Activated CD8-positive, alpha-beta memory T cell treated with anti-CD3 and anti-CD28 coated beads, Interleukin-2, amount 50 U/mL, for 1 hour (primary cell): ENCODE measurements at regions not wholly inside any gene's neighbourhood (a gene's known extent, or its start where the extent isn't known, plus 50 kb on each side); places are given as distances from the start of the nearest gene placed in this dataset.
"Not testable (repeated sequence)": the region's sequence is repeated elsewhere in the genome, so short reads cannot be mapped to it uniquely, and the experiment has no call there.

Experiments used
- DNase-seq: peaks from one replicate; pipeline ENCODE4 v3.0.0-alpha.2; 2020; ENCODE audit errors: extremely low read depth

DNA sequence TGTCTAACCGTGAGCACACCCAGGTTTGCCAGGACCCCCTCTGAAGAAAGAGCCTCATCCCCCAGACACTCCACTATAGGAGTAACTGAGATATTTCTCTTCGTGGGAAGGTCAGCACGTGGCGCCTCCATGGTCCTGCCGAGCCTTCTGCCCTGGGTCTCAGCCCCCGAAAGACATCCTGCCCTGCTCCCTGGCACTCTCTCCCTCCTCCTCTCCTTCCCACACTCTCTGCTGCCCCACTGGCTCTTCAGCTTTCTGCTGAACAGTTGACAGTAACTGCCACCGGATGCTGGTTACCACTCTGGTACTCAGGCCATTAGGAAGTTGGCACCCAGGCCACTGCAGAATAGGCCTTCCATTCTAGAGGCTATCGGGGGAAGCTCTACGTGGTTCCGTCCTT, 185.2 kb downstream of the UACA start:
- no peak for DNase-seq

- no peak for DNase-seq
Measured at GRCh38 chr15:70576696-70577095, 186.7 kb downstream of the UACA start.

GRCh38 chr15:70576276-70576675, 187.1 kb downstream of the UACA start:
- DNase-seq = no peak

DNA sequence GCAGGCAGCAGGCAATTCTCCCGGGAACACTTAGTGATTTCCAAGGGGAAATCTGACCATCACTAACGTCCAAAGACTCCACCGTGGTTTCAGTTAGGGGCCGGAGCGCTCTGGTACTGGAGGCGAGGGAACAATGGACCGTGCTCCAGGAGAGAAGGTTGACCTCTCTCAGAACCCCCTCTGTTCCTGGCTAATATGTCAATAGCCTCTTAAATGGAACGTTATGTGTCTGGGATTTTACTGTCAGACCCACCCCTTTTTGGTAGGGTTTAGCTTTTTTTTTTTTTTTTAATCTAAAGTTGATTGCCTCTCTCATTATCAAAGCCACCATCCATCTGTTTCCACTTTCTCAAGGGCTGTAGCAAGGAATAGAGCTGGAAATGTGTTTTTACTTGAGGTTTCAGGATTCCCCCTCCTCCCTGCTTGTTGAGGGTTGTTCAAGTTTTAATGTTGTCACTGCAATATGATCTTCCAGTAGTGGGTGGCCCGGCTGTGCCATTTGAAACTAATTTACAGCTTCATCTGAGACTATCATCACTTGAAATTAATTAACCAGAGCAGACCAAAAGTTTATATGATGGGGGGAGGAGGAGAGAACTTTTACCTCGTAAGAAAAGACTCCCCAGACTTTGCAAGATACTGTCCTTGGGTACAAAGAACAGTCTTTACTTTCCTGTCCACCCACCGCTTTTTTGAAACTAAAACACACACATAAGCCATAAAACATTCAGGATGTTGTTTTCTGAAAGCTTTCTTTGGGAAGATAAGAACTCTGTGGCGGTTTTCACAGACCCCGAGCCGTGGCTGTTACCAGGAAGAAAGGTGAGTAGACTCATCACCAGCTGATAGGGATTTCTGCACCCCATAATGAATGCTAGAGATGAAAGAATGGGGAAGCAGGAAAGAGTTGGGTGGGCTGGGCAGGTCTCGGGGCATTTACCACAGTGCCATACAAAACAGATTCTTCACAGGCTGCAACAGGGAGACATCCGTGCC, 187.8 kb downstream of the UACA start:
- DNase-seq = no peak

DNA sequence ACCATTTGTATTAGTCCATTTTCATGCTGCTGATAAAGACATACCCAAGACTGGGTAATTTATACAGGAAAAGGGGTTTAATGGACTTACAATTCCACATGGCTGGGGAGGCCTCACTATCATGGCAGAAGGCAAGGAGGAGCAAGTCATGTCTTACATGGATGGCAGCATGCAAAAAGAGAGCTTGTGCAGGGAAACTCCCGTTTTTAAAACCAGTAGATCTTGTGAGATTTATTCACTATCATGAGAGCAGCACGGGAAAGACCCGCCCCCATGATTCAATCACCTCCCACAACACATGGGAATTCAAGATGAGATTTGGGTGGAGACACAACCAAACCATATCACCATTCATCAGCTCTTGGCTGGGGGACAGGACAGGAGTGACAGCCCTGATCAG, 189.0 kb downstream of the UACA start:
- DNase-seq = not testable (repeated sequence)

DNA sequence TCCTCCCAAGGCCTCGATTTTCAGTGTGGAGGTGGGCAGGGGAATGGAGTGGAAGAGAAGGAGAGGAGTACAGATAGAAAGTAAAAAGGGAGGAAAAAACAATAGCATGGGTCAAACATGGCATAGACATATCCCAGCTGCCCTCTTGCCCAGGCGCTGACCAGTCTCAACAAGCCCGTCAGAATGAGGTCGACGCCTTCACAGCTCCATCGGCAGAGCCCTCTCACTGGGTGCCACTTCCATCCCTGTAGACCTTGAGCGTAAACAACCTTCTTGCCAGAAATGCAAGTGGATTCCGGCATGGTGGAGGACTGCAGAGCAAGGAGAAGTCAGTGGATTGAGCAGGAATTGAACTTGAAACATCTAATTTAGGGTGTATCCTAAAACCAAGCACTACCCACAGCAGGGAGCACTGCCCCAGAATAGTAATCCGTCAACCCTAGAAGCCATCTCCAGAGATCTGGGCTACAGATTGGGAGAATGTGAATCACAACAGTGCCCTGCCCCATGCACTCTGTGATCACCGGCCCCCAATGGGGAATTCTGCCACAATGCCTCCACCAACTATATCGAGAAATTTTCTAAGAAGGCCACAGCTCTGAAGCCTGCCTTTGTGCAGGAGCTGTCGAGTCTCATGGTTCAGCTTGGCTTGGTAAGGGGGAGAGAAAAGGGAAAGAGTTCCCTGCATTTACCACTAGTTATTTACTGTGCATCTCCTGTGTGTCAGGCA, 190.1 kb downstream of the UACA start:
- no peak for DNase-seq

- no peak for DNase-seq
Measured at GRCh38 chr15:70569714-70570231, 193.6 kb downstream of the UACA start.

GRCh38 chr15:70569091-70569713, 194.2 kb downstream of the UACA start:
- no peak for DNase-seq

- DNase-seq = no peak
Measured at GRCh38 chr15:70566989-70567388, 196.4 kb downstream of the UACA start.

DNA sequence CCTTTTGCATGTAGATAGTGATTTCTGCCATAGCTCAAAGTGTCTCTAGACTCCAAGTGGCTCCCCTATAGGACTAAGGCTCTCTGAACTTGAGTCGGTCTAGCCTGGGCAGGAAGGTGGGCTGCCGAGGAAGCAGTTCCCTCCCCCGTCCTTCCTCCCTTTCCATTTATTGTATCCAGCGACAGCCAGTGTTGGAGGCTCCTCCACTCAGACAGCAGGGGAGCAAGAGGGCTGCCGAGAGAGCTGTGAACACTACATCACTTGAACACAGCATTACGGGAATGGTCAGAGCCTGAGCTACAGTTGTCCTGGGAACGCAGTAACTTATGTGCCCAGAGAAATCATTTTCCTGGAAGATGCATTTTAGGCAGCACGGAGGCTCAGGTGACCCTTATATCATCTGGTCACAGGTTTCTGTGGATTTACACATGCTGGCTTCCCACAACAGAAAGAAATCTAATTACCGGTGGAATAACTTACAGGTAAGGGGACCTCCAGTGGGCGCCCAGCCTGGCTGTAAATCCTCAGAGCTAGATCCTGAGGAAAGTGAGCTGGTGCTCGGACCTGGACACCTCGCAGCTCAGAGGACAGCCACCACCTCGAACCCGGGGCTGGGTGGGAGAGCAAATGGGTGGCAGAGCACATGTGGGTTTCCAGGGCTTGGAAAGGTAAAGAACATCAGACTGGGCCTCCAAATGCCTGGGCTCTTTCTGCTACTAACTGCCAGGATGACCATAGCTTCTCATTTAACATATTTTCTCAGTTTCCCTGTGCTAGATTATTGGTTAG, 197.1 kb downstream of the UACA start:
- DNase-seq = no peak

DNA sequence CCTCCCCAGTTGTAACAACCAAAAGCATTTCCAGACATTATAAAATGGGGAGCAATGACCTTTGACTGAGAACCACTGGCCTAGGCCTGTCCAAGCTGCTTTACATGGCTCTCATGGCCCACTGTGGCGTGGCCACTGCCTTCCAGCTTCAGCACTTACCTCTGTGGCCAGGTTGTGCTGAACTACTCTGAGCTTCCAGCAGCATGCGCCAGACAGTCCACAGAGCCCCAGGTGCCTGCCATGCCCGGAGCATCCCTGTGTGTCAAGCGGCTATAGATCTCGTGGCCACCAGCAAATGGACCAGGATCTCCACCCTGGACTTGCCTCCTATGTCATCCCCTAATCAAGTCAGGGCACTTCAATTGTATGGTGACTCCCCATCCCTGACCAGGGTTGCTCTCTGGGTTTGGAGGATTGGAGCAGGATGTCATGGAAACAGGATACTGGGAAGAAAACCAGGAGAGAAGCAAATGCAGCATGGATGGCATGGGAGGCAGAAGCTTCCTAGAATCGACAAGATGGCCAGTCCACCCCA, 199.7 kb downstream of the UACA start:
- no peak for DNase-seq

- DNase-seq = no peak
Measured at GRCh38 chr15:70562906-70563305, 200.5 kb downstream of the UACA start.

GRCh38 chr15:70561885-70562284, 201.5 kb downstream of the UACA start:
- no peak for DNase-seq

DNA sequence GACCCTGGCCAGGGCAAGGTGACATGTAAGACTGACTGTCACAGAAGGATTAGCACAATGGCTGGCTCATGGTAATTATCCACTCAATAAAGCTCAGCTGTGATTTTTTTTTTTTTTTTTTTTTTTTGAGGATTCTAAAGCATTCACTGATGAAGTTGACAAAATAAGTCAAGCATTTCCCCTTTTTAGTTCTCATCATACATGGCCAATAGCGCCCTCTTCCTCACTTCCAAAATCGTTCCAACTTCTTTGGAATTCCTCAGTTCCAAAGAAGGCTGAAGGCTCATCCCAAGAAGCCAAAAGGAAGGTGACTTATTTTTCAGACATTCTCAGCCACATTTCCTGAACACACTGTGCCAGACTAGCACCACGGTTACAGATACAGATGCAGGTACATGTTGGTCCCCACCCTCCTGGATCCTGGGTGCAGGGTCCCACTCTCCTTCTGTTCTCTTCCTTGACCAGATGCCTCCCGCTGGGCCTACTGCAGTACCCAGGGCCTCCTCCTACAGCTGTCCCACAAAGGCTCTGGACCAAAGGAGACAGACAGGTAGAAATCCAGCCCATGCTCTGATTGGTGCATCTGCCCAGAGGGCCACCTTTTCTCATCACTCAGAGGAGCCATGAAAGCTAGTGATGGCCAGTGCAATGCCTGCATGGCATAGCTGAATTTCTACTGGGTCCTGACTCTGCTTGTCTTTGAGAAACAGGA, 202.6 kb downstream of the UACA start:
- no peak for DNase-seq

- no peak for DNase-seq
Measured at GRCh38 chr15:70559265-70560239, 203.8 kb downstream of the UACA start.

- DNase-seq = no peak
Measured at GRCh38 chr15:70558406-70559264, 204.7 kb downstream of the UACA start.

GRCh38 chr15:70557521-70558258, 205.7 kb downstream of the UACA start:
- no peak for DNase-seq

DNA sequence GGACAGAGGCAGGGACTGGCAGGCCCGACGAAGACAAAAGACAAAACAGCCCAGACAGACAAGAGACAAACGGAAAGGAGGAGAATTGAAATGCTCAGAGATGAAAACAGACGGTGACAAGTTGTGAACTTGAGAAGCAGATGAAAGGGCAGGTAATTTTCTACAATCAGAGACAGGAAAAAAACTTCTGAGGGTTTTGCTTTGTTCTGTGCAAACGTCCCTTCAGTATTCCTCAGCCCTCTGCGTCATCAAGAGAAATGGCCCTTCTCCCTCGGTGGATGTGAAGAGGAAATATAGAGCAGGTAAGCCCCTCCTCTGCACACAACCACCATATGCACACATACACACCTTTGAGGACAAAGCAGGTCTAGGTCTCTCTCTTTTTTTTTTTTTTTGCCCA, 206.6 kb downstream of the UACA start:
- no peak for DNase-seq
